GM23338 (cell line): ENCODE measurements at regions not wholly inside any gene's neighbourhood (a gene's known extent, or its start where the extent isn't known, plus 50 kb on each side); places are given as distances from the start of the nearest gene placed in this dataset.

ENCODE experiments used
- ATAC-seq: fragments of 200-7000 bp; cut with Tn5 transposase; 3 replicates; pipeline ENCODE4 v1.9.1; 2020
- DNase-seq: peaks from one replicate; pipeline ENCODE4 v3.0.0-alpha.2; 2015; ENCODE audit warnings: low spot score
- H2AFZ ChIP-seq: fragments of 200-600 bp; sonication (generic); 2 replicates; pipeline ENCODE4 v1.8.0; 2016; ENCODE audit warnings: antibody characterized with exemption, mild to moderate bottlenecking, moderate library complexity
- H3F3A ChIP-seq: fragments of 200-600 bp; sonication (generic); replicated peaks from 2 replicates; pipeline ENCODE4 v1.8.0; 2017; ENCODE audit warnings: antibody characterized with exemption, mixed run types, low read depth
- H3K27ac ChIP-seq: fragments of 200-600 bp; sonication (generic); 2 replicates; pipeline ENCODE4 v1.6.1; 2016; ENCODE audit warnings: low read depth
- H3K27me3 ChIP-seq: fragments of 200-600 bp; sonication (generic); 2 replicates; pipeline ENCODE4 v1.8.0; 2016; ENCODE audit warnings: mild to moderate bottlenecking, mixed run types, moderate library complexity; ENCODE audit not compliant: insufficient read depth
- H3K36me3 ChIP-seq: fragments of 200-600 bp; sonication (generic); 2 replicates; pipeline ENCODE4 v1.8.0; 2016; ENCODE audit warnings: mild to moderate bottlenecking; ENCODE audit not compliant: insufficient read depth
- H3K4me1 ChIP-seq: fragments of 200-600 bp; sonication (generic); 2 replicates; pipeline ENCODE4 v1.8.0; 2016; ENCODE audit warnings: mild to moderate bottlenecking, moderate library complexity; ENCODE audit not compliant: insufficient read depth
- H3K4me2 ChIP-seq: fragments of 200-600 bp; sonication (generic); 2 replicates; pipeline ENCODE4 v1.7.1; 2017; ENCODE audit warnings: mixed run types
- H3K4me3 ChIP-seq: fragments of 200-600 bp; sonication (generic); 2 replicates; pipeline ENCODE4 v1.6.1; 2016; ENCODE audit warnings: mixed run types
- H3K79me2 ChIP-seq: fragments of 200-600 bp; sonication (generic); replicated peaks from 2 replicates; pipeline ENCODE4 v1.8.0; 2017; ENCODE audit warnings: mild to moderate bottlenecking; ENCODE audit not compliant: insufficient read depth
- H3K9me2 ChIP-seq: fragments of 200-600 bp; sonication (generic); 2 replicates; pipeline ENCODE4 v1.8.0; 2017; ENCODE audit not compliant: insufficient read depth
- H4K20me1 ChIP-seq: fragments of 200-600 bp; sonication (generic); replicated peaks from 2 replicates; pipeline ENCODE4 v1.8.0; 2017; ENCODE audit warnings: mild to moderate bottlenecking; ENCODE audit not compliant: insufficient read depth
- H3K27ac Mint-ChIP-seq: 2 replicates; pipeline ENCODE4 v1.8.0; 2020; ENCODE audit warnings: inconsistent platforms, mild to moderate bottlenecking, moderate library complexity, mixed read lengths
- H3K27me3 Mint-ChIP-seq: 3 replicates; pipeline ENCODE4 v1.8.0; 2022; ENCODE audit warnings: low read depth, mild to moderate bottlenecking, moderate library complexity, mixed read lengths, inconsistent platforms; ENCODE audit not compliant: insufficient read depth, poor library complexity
- H3K36me3 Mint-ChIP-seq: 3 replicates; pipeline ENCODE4 v1.8.0; 2021; ENCODE audit warnings: low read depth, mild to moderate bottlenecking, inconsistent platforms, moderate library complexity, mixed read lengths
- H3K4me1 Mint-ChIP-seq: 3 replicates; pipeline ENCODE4 v1.8.0; 2020; ENCODE audit warnings: mild to moderate bottlenecking, inconsistent platforms, mixed read lengths
- H3K4me3 Mint-ChIP-seq: 3 replicates; pipeline ENCODE4 v1.8.0; 2021; ENCODE audit warnings: moderate library complexity, mild to moderate bottlenecking, inconsistent platforms, mixed read lengths
- H3K9me3 Mint-ChIP-seq: 3 replicates; pipeline ENCODE4 v1.8.0; 2020; ENCODE audit warnings: moderate library complexity, mild to moderate bottlenecking, inconsistent platforms, mixed read lengths
- CREB1 ChIP-seq: fragments of 250-450 bp; sonication (Bioruptor Pico); IDR thresholded peaks from 2 replicates; pipeline ENCODE4 v1.5.0; 2020; ENCODE audit warnings: low read depth, mild to moderate bottlenecking, moderate library complexity
- ETS1 ChIP-seq: IDR thresholded peaks from 2 replicates; pipeline ENCODE4 v1.6.1; 2016; ENCODE audit warnings: antibody characterized with exemption
- EZH2 ChIP-seq: fragments of 200-600 bp; sonication (generic); IDR thresholded peaks from one replicate; pipeline ENCODE4 v1.8.0; 2017; ENCODE audit warnings: antibody characterized with exemption, mild to moderate bottlenecking, low read depth; ENCODE audit not compliant: unreplicated experiment
- POLR2AphosphoS5 ChIP-seq: IDR thresholded peaks from 2 replicates; pipeline ENCODE4 v1.6.1; 2016; ENCODE audit warnings: antibody characterized with exemption, low read depth
- ZNF114 ChIP-seq: fragments of 250-450 bp; sonication (Bioruptor Pico); IDR thresholded peaks from 2 replicates; pipeline ENCODE4 v1.5.0; 2020; ENCODE audit warnings: mild to moderate bottlenecking, moderate library complexity
- TF ChIP-seq, protein P1 (sequence below): IDR thresholded peaks from one replicate; pipeline ENCODE4 v1.6.1; 2018; ENCODE audit warnings: antibody characterized with exemption; ENCODE audit not compliant: unreplicated experiment
- TF ChIP-seq, protein P2 (sequence below), 2 experiments: fragments of 200-600 bp in 1 of 2; sonication (generic) in 1 of 2; conservative IDR thresholded peaks; 2 replicates each; pipeline versions ENCODE4 v1.5.1 to v1.6.1; 2016 to 2017; ENCODE audit warnings: antibody characterized with exemption in 2 of 2, low read depth in 2 of 2, mild to moderate bottlenecking in 2 of 2, moderate library complexity in 1 of 2

GRCh38 chr2:128505150-128505490 is 186.5 kb upstream of the HS6ST1 start:
- no peaks in the 10 kb centered on the region for H3F3A ChIP-seq
- Mint-ChIP-seq H3K27ac (no peak overlapping the region), H3K9me3 (no peaks in the 10 kb centered on the region; the same call in 2 of the 3 replicates), H3K27me3 (no peaks in the 10 kb centered on the region), H3K4me1 (no peaks in the 10 kb centered on the region), H3K36me3 (no peaks in the 10 kb centered on the region), H3K4me3 (no peak overlapping the region)
- no peaks in the 10 kb centered on the region for H4K20me1 ChIP-seq
- no peaks in the 10 kb centered on the region for H3K27me3 ChIP-seq
- ATAC-seq (no peak), DNase-seq (no peak)
- no peaks in the 10 kb centered on the region for H3K9me2 ChIP-seq
- no peak overlapping the region for H2AFZ ChIP-seq
- TF ChIP-seq EZH2: no peak
- TF ChIP-seq, protein P1, sequence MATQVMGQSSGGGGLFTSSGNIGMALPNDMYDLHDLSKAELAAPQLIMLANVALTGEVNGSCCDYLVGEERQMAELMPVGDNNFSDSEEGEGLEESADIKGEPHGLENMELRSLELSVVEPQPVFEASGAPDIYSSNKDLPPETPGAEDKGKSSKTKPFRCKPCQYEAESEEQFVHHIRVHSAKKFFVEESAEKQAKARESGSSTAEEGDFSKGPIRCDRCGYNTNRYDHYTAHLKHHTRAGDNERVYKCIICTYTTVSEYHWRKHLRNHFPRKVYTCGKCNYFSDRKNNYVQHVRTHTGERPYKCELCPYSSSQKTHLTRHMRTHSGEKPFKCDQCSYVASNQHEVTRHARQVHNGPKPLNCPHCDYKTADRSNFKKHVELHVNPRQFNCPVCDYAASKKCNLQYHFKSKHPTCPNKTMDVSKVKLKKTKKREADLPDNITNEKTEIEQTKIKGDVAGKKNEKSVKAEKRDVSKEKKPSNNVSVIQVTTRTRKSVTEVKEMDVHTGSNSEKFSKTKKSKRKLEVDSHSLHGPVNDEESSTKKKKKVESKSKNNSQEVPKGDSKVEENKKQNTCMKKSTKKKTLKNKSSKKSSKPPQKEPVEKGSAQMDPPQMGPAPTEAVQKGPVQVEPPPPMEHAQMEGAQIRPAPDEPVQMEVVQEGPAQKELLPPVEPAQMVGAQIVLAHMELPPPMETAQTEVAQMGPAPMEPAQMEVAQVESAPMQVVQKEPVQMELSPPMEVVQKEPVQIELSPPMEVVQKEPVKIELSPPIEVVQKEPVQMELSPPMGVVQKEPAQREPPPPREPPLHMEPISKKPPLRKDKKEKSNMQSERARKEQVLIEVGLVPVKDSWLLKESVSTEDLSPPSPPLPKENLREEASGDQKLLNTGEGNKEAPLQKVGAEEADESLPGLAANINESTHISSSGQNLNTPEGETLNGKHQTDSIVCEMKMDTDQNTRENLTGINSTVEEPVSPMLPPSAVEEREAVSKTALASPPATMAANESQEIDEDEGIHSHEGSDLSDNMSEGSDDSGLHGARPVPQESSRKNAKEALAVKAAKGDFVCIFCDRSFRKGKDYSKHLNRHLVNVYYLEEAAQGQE: no peak
- H3K4me2 ChIP-seq: no peak overlapping the region
- H3K27ac ChIP-seq: no peak overlapping the region
- H3K4me3 ChIP-seq: no peak overlapping the region
- H3K36me3 ChIP-seq: no peaks in the 10 kb centered on the region
- H3K79me2 ChIP-seq: no peaks in the 10 kb centered on the region
- H3K4me1 ChIP-seq: no peaks in the 10 kb centered on the region

DNA sequence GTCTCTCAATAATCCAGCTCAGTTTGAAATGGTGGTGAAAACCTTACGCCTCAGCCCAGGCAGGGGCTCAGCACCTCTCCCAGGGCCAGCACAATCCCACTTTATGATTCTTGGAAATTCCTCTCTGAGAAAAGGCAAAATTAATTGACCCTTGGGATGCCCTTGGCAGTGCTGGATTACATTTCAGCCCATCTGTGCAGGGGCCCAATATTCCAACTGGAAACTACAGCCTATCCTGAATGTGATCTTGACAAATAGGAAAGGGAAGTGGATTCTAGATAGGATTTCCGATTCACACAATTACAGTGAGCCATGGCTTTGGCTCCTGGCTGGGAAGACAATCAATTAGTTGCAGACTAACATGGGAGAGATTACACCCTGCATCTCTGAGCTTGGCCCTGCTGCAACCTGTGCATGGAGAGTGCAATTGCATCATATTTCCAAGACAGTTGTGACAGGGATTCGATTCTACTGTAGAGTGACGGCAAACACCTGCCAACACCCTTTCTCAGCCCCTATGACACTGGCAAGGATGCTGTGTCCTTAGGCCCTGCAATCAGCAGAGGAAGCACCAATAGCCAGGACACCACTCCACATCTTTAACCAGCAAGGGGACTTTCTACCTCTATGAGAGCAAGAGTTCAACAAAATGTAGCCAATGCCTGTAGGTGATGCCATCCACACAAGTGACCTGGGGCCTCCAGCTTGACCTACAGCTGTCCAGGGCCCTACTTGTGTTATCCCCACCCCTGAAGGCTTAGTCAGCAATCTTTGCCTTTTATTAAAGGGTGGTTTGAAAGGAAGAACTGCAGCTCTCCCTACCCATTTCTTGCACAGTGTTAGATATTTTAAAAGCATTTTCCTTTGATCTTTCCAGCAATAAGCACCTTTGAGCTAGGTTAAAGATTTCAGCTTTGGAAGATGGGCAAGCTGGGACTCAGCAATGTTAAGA is 187.2 kb upstream of the HS6ST1 start:
- Histone ChIP-seq H3K4me3 (no peak overlapping the region), H3K4me1 (no peaks in the 10 kb centered on the region), H3K36me3 (no peaks in the 10 kb centered on the region), H3K27me3 (no peaks in the 10 kb centered on the region), H3K27ac (no peak overlapping the region), H2AFZ (no peak overlapping the region), H4K20me1 (no peaks in the 10 kb centered on the region), H3K9me2 (no peaks in the 10 kb centered on the region), H3F3A (no peaks in the 10 kb centered on the region), H3K79me2 (no peaks in the 10 kb centered on the region), H3K4me2 (no peak overlapping the region)
- no peaks in the 10 kb centered on the region; the same call in 2 of the 3 replicates for H3K9me3 Mint-ChIP-seq
- ATAC-seq (no peak), DNase-seq (no peak)
- no peaks in the 10 kb centered on the region for H3K27me3 Mint-ChIP-seq
- no peaks in the 10 kb centered on the region for H3K4me1 Mint-ChIP-seq
- no peak for TF ChIP-seq POLR2AphosphoS5
- no peak for TF ChIP-seq ZNF114 (CRISPR knock-in tag)
- TF ChIP-seq EZH2: no peak
- TF ChIP-seq CREB1 (CRISPR knock-in tag): no peak
- TF ChIP-seq, protein P1: no peak
- no peak for TF ChIP-seq ETS1
- TF ChIP-seq, protein P2, sequence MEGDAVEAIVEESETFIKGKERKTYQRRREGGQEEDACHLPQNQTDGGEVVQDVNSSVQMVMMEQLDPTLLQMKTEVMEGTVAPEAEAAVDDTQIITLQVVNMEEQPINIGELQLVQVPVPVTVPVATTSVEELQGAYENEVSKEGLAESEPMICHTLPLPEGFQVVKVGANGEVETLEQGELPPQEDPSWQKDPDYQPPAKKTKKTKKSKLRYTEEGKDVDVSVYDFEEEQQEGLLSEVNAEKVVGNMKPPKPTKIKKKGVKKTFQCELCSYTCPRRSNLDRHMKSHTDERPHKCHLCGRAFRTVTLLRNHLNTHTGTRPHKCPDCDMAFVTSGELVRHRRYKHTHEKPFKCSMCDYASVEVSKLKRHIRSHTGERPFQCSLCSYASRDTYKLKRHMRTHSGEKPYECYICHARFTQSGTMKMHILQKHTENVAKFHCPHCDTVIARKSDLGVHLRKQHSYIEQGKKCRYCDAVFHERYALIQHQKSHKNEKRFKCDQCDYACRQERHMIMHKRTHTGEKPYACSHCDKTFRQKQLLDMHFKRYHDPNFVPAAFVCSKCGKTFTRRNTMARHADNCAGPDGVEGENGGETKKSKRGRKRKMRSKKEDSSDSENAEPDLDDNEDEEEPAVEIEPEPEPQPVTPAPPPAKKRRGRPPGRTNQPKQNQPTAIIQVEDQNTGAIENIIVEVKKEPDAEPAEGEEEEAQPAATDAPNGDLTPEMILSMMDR (conservative IDR thresholded peaks at IDR 0.05; ENCODE audit: low read depth in 2 of 2): no peak
- H3K27ac Mint-ChIP-seq: no peak overlapping the region
- no peaks in the 10 kb centered on the region for H3K36me3 Mint-ChIP-seq
- H3K4me3 Mint-ChIP-seq: no peak overlapping the region
